ENCODE measurements at regions not wholly inside any gene's neighbourhood (a gene's known extent, or its start where the extent isn't known, plus 50 kb on each side); places are given as distances from the start of the nearest gene placed in this dataset.

DNA sequence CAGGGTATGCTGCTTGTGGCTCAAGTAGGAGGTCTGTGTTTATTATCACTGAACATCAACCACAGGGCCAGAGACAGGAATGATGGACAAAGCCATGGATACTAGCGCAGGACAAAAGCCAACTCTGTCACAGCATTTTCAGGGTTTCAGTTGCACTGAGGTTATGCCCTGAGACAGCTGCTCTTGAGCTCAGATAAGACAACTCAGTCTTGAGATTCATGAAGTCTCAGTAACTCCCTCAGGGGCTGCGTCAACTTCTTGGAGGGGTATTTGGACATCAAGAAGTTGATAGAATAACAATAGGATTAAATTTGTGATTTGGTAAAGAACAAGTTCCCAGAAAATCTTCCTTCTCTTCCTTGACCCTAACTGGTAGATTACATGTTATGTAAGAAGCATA lies 287.0 kb upstream of the SLC14A2 start:
- TF ChIP-seq POLR2A (IDR thresholded peaks at IDR 0.05; ENCODE audit: low read depth) (no peak), POLR2AphosphoS5 (IDR thresholded peaks at IDR 0.05) (no peak)
- TF ChIP-seq, protein P1, sequence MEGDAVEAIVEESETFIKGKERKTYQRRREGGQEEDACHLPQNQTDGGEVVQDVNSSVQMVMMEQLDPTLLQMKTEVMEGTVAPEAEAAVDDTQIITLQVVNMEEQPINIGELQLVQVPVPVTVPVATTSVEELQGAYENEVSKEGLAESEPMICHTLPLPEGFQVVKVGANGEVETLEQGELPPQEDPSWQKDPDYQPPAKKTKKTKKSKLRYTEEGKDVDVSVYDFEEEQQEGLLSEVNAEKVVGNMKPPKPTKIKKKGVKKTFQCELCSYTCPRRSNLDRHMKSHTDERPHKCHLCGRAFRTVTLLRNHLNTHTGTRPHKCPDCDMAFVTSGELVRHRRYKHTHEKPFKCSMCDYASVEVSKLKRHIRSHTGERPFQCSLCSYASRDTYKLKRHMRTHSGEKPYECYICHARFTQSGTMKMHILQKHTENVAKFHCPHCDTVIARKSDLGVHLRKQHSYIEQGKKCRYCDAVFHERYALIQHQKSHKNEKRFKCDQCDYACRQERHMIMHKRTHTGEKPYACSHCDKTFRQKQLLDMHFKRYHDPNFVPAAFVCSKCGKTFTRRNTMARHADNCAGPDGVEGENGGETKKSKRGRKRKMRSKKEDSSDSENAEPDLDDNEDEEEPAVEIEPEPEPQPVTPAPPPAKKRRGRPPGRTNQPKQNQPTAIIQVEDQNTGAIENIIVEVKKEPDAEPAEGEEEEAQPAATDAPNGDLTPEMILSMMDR (IDR thresholded peaks at IDR 0.05), result no peak
